Ovary (tissue), 7 donors: ENCODE measurements at regions not wholly inside any gene's neighbourhood (a gene's known extent, or its start where the extent isn't known, plus 50 kb on each side); places are given as distances from the start of the nearest gene placed in this dataset.

Experiments
- DNase-seq, 5 donors: peaks; one replicate each; pipeline ENCODE4 v3.0.0-alpha.2; 2019 to 2020
- H3K27ac ChIP-seq, 2 donors: fragments of 200-600 bp; one replicate each; pipeline versions ENCODE4 v1.5.1 to v1.8.0; 2019 to 2022
- H3K27me3 ChIP-seq: fragments of 200-600 bp; one replicate; pipeline ENCODE4 v1.8.0; 2022
- H3K36me3 ChIP-seq: fragments of 200-600 bp; sonication (generic); one replicate; pipeline ENCODE4 v1.5.1; 2019
- H3K4me1 ChIP-seq: one replicate; pipeline ENCODE4 v1.8.1; 2013; ENCODE audit warnings: mild to moderate bottlenecking, moderate library complexity; ENCODE audit not compliant: insufficient read depth
- H3K4me3 ChIP-seq: fragments of 200-600 bp; sonication (generic); one replicate; pipeline ENCODE4 v1.5.1; 2017
- H3K9me3 ChIP-seq, 2 donors: fragments of 200-600 bp in 1 of 2; sonication (generic) in 1 of 2; one replicate each; pipeline versions ENCODE4 v1.5.1 to v1.8.1; 2013 to 2019; ENCODE audit warnings: mild to moderate bottlenecking in 1 of 2, moderate library complexity in 1 of 2
- EP300 ChIP-seq: sonication (generic); formaldehyde crosslinking; IDR thresholded peaks from one replicate; pipeline ENCODE4 v1.6.1; 2017; ENCODE audit warnings: antibody characterized with exemption
- POLR2A ChIP-seq: fragments of 450-650 bp; IDR thresholded peaks from one replicate; pipeline ENCODE4 v1.6.1; 2017; ENCODE audit warnings: antibody characterized with exemption, mild to moderate bottlenecking, moderate library complexity
- WGBS, 3 donors: extraction: QIAGEN DNeasy Blood & Tissue Kit in 1 of 3; methylation state at CpG; one replicate each; pipeline versions ENCODE4 v1.1.5 to v1.1.7; 2013 to 2017; 5-methylcytosine and 5-hydroxymethylcytosine counted together
- intact Hi-C, 4 donors: fragments of 100-400 bp; cut with DNase I; formaldehyde crosslinking; loops; one replicate each; pipeline versions ENCODE4 v1.11.0 to v1.15.1; 2022 to 2023
- TF ChIP-seq, protein P1 (sequence below), 3 donors: fragments of 450-650 bp in 2 of 3; fragments of 200-600 bp in 1 of 3; IDR thresholded peaks; one replicate each; pipeline versions ENCODE4 v1.5.1 to v1.8.0; 2016 to 2022; ENCODE audit warnings: antibody characterized with exemption in 3 of 3, mild to moderate bottlenecking in 1 of 3
- donor health status: DM: no; HTN: no; CAD: no; lungs with moderate emphysema.
- donor health status: DM: no; HTN: no; CAD: no.
- donor health status: Bipolar disorder and iron deficiency.
- donor health status: DM: no; HTN: no; CAD: no.
- donor health status: DM: yes; HTN: yes; CAD: no.

DNA sequence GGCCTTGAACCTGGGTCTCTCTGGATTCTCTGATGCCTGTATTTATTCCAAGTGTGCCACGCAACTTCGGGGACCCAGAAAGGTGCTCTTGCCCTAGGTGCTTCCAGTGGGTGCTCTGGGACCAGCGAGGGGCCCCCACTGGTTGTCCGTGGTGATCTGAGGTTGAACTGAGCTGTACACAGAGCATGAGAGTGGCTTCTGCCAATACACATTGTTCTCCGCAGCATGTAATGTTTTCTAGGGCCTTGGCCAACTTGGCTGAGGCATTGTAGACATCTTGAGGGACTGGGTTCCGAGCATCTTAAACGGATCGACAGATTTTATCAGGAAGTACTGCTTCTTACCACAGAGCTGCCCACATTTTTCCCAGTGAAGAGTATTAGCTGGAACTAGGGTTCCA is 117.9 kb downstream of the MTX3 start:
- Histone ChIP-seq H3K9me3 (no peaks in the 10 kb centered on the region), H3K4me3 (no peak overlapping the region), H3K27me3 (no peaks in the 10 kb centered on the region), H3K4me1 (no peaks in the 10 kb centered on the region), H3K36me3 (no peaks in the 10 kb centered on the region), H3K27ac (no peak overlapping the region)
- TF ChIP-seq, protein P1, sequence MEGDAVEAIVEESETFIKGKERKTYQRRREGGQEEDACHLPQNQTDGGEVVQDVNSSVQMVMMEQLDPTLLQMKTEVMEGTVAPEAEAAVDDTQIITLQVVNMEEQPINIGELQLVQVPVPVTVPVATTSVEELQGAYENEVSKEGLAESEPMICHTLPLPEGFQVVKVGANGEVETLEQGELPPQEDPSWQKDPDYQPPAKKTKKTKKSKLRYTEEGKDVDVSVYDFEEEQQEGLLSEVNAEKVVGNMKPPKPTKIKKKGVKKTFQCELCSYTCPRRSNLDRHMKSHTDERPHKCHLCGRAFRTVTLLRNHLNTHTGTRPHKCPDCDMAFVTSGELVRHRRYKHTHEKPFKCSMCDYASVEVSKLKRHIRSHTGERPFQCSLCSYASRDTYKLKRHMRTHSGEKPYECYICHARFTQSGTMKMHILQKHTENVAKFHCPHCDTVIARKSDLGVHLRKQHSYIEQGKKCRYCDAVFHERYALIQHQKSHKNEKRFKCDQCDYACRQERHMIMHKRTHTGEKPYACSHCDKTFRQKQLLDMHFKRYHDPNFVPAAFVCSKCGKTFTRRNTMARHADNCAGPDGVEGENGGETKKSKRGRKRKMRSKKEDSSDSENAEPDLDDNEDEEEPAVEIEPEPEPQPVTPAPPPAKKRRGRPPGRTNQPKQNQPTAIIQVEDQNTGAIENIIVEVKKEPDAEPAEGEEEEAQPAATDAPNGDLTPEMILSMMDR (IDR thresholded peaks at IDR 0.05): no peak
- no peak for TF ChIP-seq EP300
- TF ChIP-seq POLR2A: no peak
- DNase-seq: no peak
- 83 to 90% (median 86%) methylated on average over 8 of the region's 8 CpGs for WGBS, 3 donors
- intact Hi-C loops: no loop called here

DNA sequence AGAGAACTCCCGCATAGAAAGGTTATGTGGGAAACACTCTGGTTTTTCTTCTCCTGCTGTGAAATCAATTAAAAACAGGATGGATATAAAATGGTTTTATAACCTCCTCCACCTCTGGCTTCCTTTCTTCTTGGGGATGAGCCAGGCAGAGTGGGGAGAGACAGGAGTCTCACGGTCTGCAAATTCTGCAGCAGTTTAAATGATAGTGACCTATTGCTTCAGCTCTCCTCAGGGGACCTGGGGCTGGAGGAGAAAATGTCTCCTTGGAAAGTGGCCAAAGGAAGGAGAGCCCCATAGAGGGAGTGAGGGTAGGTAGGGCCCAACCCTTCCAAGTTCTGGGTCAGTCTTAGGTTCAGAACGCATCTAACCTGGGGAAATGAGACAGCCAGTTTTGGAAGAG is 118.8 kb downstream of the MTX3 start:
- Histone ChIP-seq H3K9me3 (no peaks in the 10 kb centered on the region), H3K4me3 (no peak overlapping the region), H3K4me1 (no peaks in the 10 kb centered on the region), H3K36me3 (no peaks in the 10 kb centered on the region), H3K27ac (no peak overlapping the region), H3K27me3 (no peaks in the 10 kb centered on the region)
- no peak for DNase-seq
- 13 to 28% (median 13%) methylated on average over 3 of the region's 3 CpGs for WGBS, 3 donors
- TF ChIP-seq, protein P1 (IDR thresholded peaks at IDR 0.05): no peak
- TF ChIP-seq POLR2A: no peak
- intact Hi-C loops: no loop called here

DNA sequence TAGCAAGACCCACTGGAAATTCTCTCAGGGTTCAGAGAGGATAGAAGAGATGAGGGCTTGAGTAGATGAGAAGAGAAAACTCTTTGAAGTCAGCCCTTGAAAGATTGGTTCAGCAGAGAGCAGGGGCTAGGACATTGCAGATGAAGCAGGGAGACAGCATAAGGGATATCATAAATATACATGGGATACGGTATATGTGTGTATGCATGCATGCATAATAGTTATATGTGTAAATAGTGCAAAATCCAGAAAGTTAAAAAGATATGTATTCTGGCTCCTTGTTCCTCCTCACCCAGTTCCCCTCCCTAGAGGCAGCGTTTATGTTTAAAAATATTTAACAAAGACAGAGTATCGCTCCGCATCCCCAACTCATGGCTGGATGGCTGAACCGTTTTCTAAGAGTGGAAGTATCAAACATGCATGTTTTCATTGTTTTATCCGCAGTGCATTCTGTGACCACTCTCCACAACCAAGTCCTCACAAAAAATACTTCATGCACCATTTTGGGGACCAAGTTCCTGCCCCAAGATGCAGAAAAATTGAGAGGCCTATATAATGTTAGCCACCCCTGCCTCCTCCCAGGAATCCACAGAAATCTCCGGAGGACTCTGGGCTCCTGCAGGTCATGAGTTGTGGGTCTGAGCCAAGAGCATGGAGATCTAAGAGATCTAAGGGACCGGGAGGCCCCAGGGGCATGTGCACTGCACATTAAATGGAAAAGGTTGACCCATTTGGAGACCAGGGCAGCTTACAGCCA is 119.5 kb downstream of the MTX3 start:
- Histone ChIP-seq H3K27me3 (no peaks in the 10 kb centered on the region), H3K27ac (no peak overlapping the region), H3K36me3 (no peaks in the 10 kb centered on the region), H3K4me1 (no peaks in the 10 kb centered on the region), H3K9me3 (no peaks in the 10 kb centered on the region), H3K4me3 (no peak overlapping the region)
- intact Hi-C loops: no loop called here
- no peak for DNase-seq
- WGBS, 3 donors: 72 to 76% (median 73%) methylated on average over 8 of the region's 8 CpGs
- TF ChIP-seq POLR2A (no peak), EP300 (no peak)
- TF ChIP-seq, protein P1 (IDR thresholded peaks at IDR 0.05): no peak

DNA sequence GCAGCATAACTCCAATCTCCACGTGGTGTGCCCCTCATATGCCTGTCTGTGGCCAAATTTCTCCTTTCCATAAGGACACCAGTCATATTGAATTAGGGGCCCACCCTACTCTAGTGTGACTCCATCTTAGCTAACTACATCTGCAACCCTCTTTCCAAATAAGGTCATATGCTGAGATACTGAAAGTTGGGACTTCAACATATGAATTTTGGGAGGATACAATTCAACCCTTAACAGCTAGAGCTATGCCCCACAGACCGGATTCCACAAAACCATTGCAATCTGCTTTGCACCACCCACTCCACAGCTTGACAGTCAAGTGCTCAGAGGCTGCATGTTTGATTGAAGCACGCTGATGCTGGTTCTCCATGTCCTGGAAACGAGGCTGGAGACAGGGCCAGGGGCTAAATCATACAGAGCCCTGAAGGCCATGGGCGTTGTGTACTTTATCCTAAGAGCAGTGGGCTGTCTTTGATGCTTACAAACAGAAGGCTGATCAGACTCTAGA is 122.8 kb downstream of the MTX3 start:
- intact Hi-C loops: no loop called here
- Histone ChIP-seq H3K4me3 (no peak overlapping the region), H3K9me3 (no peaks in the 10 kb centered on the region), H3K36me3 (no peaks in the 10 kb centered on the region), H3K4me1 (no peaks in the 10 kb centered on the region), H3K27me3 (no peaks in the 10 kb centered on the region), H3K27ac (no peak overlapping the region)
- TF ChIP-seq, protein P1 (IDR thresholded peaks at IDR 0.05): no peak
- TF ChIP-seq POLR2A (no peak), EP300 (no peak)
- 79 to 81% (median 80%) methylated on average over 5 of the region's 5 CpGs for WGBS, 3 donors
- no peak for DNase-seq
